GM23248 (cell line): ENCODE measurements at regions not wholly inside any gene's neighbourhood (a gene's known extent, or its start where the extent isn't known, plus 50 kb on each side); places are given as distances from the start of the nearest gene placed in this dataset.

Experiments
- EZH2 ChIP-seq: fragments of 200-600 bp; sonication (generic); IDR thresholded peaks from 2 replicates; pipeline ENCODE4 v1.6.1; 2018; ENCODE audit warnings: antibody characterized with exemption, mild to moderate bottlenecking; ENCODE audit not compliant: insufficient read depth, poor library complexity, severe bottlenecking
- EZH2phosphoT487 ChIP-seq: fragments of 200-600 bp; sonication (generic); IDR thresholded peaks from 2 replicates; pipeline ENCODE4 v1.6.1; 2018; ENCODE audit warnings: antibody characterized with exemption, moderate library complexity, mild to moderate bottlenecking, low read depth; ENCODE audit not compliant: insufficient read depth

DNA sequence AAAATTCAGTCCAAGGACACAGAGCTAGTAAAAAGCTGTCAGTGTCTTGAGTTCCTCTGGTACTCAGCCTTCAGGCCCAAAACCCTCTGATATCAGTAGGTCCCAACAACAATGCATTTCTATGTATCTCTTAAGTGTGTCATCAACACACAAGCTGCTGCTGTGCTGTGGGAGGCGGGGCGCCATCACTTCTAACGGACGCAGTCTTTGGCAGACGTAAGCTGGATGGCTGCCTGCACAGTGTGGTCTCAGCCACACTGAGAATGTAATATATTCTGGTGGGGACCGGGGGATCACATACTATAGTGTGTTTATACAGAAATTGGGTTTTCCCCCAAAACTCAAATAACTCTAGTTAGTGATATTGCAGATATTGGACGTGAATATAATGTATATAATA is 123.9 kb downstream of the SUDS3 start:
- TF ChIP-seq EZH2 = no peak
- TF ChIP-seq EZH2phosphoT487 = no peak
